NCI-H1694 treated with DMSO at 0.1 percent for 48 hours (cell line): ENCODE measurements at regions not wholly inside any gene's neighbourhood (a gene's known extent, or its start where the extent isn't known, plus 50 kb on each side); places are given as distances from the start of the nearest gene placed in this dataset.

Source experiments
- DNase-seq: peaks from one replicate; lab custom pipeline; 2025; lab: John Stamatoyannopoulos, UW

DNA sequence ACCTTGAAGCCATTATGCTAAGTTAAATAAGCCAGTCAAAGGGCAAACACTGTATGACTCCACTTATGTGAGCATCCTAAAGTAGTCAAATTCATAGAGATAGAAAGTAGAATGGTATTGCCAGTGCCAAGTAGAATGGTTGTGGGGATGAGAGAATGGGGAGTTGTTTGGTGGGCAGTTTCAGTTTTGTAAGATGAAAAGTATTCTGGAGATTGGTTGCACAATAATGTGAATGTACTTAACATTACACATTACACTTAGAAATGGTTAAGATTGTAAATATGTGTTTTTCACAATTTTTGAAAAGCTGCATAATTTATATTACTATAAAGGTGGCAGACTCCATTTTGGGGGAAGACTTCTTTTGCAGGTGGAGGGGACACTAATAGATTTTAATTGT, 51.3 kb upstream of the CARMIL1 start:
- DNase-seq = no peak
